Right lobe of liver (tissue), 6 donors: ENCODE measurements at regions not wholly inside any gene's neighbourhood (a gene's known extent, or its start where the extent isn't known, plus 50 kb on each side); places are given as distances from the start of the nearest gene placed in this dataset.

Experiments
- ATAC-seq, 4 donors: fragments of 200-7000 bp; cut with Tn5 transposase; one replicate each; pipeline ENCODE4 v1.9.1; 2020; ENCODE audit warnings: mild to moderate bottlenecking in 4 of 4, moderate library complexity in 4 of 4
- DNase-seq, 3 donors: peaks; one replicate each; pipeline ENCODE4 v3.0.0-alpha.2; 2020
- H3K27ac ChIP-seq, 3 donors: fragments of 200-600 bp; one replicate each; pipeline ENCODE4 v1.8.0; 2022
- H3K27me3 ChIP-seq, 2 donors: fragments of 200-600 bp; one replicate each; pipeline ENCODE4 v1.8.0; 2022
- H3K36me3 ChIP-seq, 4 donors: fragments of 200-600 bp; sonication (generic) in 1 of 4; one replicate each; pipeline versions ENCODE4 v1.5.1 to v1.8.0; 2017 to 2022; ENCODE audit warnings: control low read depth in 1 of 4
- H3K4me1 ChIP-seq, 4 donors: fragments of 200-600 bp; sonication (generic) in 1 of 4; one replicate each; pipeline versions ENCODE4 v1.5.1 to v1.8.0; 2017 to 2022; ENCODE audit warnings: control low read depth in 1 of 4
- H3K4me3 ChIP-seq, 3 donors: fragments of 200-600 bp; one replicate each; pipeline ENCODE4 v1.8.0; 2022
- H3K9me3 ChIP-seq, 4 donors: fragments of 200-600 bp; sonication (generic) in 1 of 4; one replicate each; pipeline versions ENCODE4 v1.5.1 to v1.8.0; 2017 to 2022; ENCODE audit warnings: control low read depth in 1 of 4
- CTCF ChIP-seq, 4 donors: fragments of 200-600 bp in 3 of 4; fragments of 450-650 bp in 1 of 4; IDR thresholded peaks; one replicate each; pipeline versions ENCODE4 v1.5.1 to v1.8.0; 2016 to 2022; ENCODE audit warnings: antibody characterized with exemption in 4 of 4, mild to moderate bottlenecking in 2 of 4
- POLR2A ChIP-seq: fragments of 450-650 bp; IDR thresholded peaks from one replicate; pipeline ENCODE4 v1.6.1; 2017; ENCODE audit warnings: antibody characterized with exemption, mild to moderate bottlenecking
- WGBS: methylation state at CpG from one replicate; pipeline ENCODE4 v1.1.6; 2018; ENCODE audit warnings: low coverage, low lambda C conversion rate; ENCODE audit not compliant: insufficient coverage; ENCODE audit errors: missing lambda C conversion rate; 5-methylcytosine and 5-hydroxymethylcytosine counted together
- intact Hi-C, 2 donors: fragments of 100-400 bp; cut with DNase I; formaldehyde crosslinking; loops; one replicate each; pipeline versions ENCODE4 v1.11.2 to v1.14.1; 2022
- donor health status: DM: no; HTN: yes; CAD: no.
- donor health status: DM: no; HTN: no; CAD: no.
- donor health status: DM: no; HTN: no; CAD: no.
- donor health status: DM: no; HTN: yes; CAD: no.
- donor health status: DM: no; HTN: yes; CAD: no.

GRCh38 chr1:245010018-245010614 is 144.7 kb upstream of the KIF26B start:
- no peaks in the 10 kb centered on the region for H3K36me3 ChIP-seq
- TF ChIP-seq CTCF (IDR thresholded peaks at IDR 0.05) (no peak), POLR2A (no peak)

GRCh38 chr1:245008761-245009160 is 144.4 kb upstream of the HNRNPU start:
- H3K36me3 ChIP-seq = no peaks in the 10 kb centered on the region
- 92% methylated on average over 3 of the region's 5 CpGs for WGBS
- no peak overlapping the region for H3K27ac ChIP-seq
- H3K4me3 ChIP-seq = no peak overlapping the region
- no peaks in the 10 kb centered on the region for H3K27me3 ChIP-seq
- no peak for ATAC-seq
- no peaks in the 10 kb centered on the region for H3K9me3 ChIP-seq
- H3K4me1 ChIP-seq = no peaks in the 10 kb centered on the region
- TF ChIP-seq CTCF (IDR thresholded peaks at IDR 0.05) = no peak
- TF ChIP-seq POLR2A = no peak
- intact Hi-C loops = no loop called here
- no peak for DNase-seq

More at GRCh38 chr1:245010018-245010614, 144.7 kb upstream of the KIF26B start:
- Histone ChIP-seq H3K4me3 (no peak overlapping the region), H3K9me3 (no peaks in the 10 kb centered on the region), H3K27me3 (no peaks in the 10 kb centered on the region), H3K4me1 (no peaks in the 10 kb centered on the region), H3K27ac (no peak overlapping the region)
- WGBS = 88% methylated on average over 3 of the region's 8 CpGs
- ATAC-seq (no peak), DNase-seq (no peak)
- intact Hi-C loops = no loop called here

- WGBS = 75% methylated on average over 5 of the region's 5 CpGs
- no peaks in the 10 kb centered on the region for H3K27me3 ChIP-seq
- ATAC-seq (no peak), DNase-seq (no peak)
- TF ChIP-seq POLR2A (no peak), CTCF (IDR thresholded peaks at IDR 0.05) (no peak)
- H3K36me3 ChIP-seq = no peaks in the 10 kb centered on the region
- no peak overlapping the region for H3K4me3 ChIP-seq
- intact Hi-C loops = no loop called here
- H3K4me1 ChIP-seq = no peaks in the 10 kb centered on the region
- H3K9me3 ChIP-seq = no peaks in the 10 kb centered on the region
- H3K27ac ChIP-seq = no peak overlapping the region
Observed at GRCh38 chr1:245007852-245008251, 143.5 kb upstream of the HNRNPU start.

- no peaks in the 10 kb centered on the region for H3K27me3 ChIP-seq
- H3K9me3 ChIP-seq = no peaks in the 10 kb centered on the region
- H3K4me3 ChIP-seq = no peak overlapping the region
- intact Hi-C loops = no loop called here
- TF ChIP-seq CTCF (IDR thresholded peaks at IDR 0.05) (no peak), POLR2A (no peak)
- DNase-seq = no peak
- 83% methylated on average over 2 of the region's 2 CpGs for WGBS
- H3K27ac ChIP-seq = no peak overlapping the region
- no peaks in the 10 kb centered on the region for H3K4me1 ChIP-seq
- no peaks in the 10 kb centered on the region for H3K36me3 ChIP-seq
- no peak for ATAC-seq
Observed at GRCh38 chr1:245003246-245003645, 138.9 kb upstream of the HNRNPU start.

- no peak for TF ChIP-seq CTCF (IDR thresholded peaks at IDR 0.05)
- TF ChIP-seq POLR2A = no peak
- 83% methylated on average over 1 of the region's 1 CpG for WGBS
- no peak for ATAC-seq
- DNase-seq = no peak
- Histone ChIP-seq H3K4me1 (peaks cover 0 to under 1% (median 0%) of the 10 kb centered on the region in 4 donors), H3K27ac (no peak overlapping the region), H3K4me3 (no peak overlapping the region), H3K9me3 (no peaks in the 10 kb centered on the region), H3K36me3 (no peaks in the 10 kb centered on the region), H3K27me3 (no peaks in the 10 kb centered on the region)
- intact Hi-C loops = no loop called here
Observed at GRCh38 chr1:245001252-245001651, 136.9 kb upstream of the HNRNPU start.
